Activated T-helper 1 cell treated with Interleukin-2 at 50 U/mL for 16 hours (primary cell): ENCODE measurements at regions not wholly inside any gene's neighbourhood (a gene's known extent, or its start where the extent isn't known, plus 50 kb on each side); places are given as distances from the start of the nearest gene placed in this dataset.

Experiments used
- DNase-seq: peaks from one replicate; pipeline ENCODE4 v3.0.0-alpha.2; 2020; ENCODE audit warnings: low read depth

- no peak for DNase-seq
Observed at GRCh38 chr12:124489915-124490583, 77.4 kb downstream of the NCOR2 start.

- DNase-seq: no peak
Observed at GRCh38 chr12:124489220-124489619, 78.2 kb downstream of the NCOR2 start.

- DNase-seq: no peak
Observed at GRCh38 chr12:124488520-124488919, 78.9 kb downstream of the NCOR2 start.

GRCh38 chr12:124487834-124488165, 79.6 kb downstream of the NCOR2 start:
- DNase-seq: no peak

GRCh38 chr12:124487066-124487833, 80.2 kb downstream of the NCOR2 start:
- no peak for DNase-seq

- DNase-seq: no peak
Observed at GRCh38 chr12:124486346-124486963, 81.0 kb downstream of the NCOR2 start.

GRCh38 chr12:124485371-124485770, 82.0 kb downstream of the NCOR2 start:
- DNase-seq: no peak

GRCh38 chr12:124484526-124484953, 82.9 kb downstream of the NCOR2 start:
- DNase-seq: no peak

- no peak for DNase-seq
Observed at GRCh38 chr12:124484067-124484466, 83.3 kb downstream of the NCOR2 start.

- DNase-seq: no peak
Observed at GRCh38 chr12:124482901-124483799, 84.3 kb downstream of the NCOR2 start.

- no peak for DNase-seq
Observed at GRCh38 chr12:124482567-124482893, 84.9 kb downstream of the NCOR2 start.

- DNase-seq: no peak
Observed at GRCh38 chr12:124481772-124482566, 85.4 kb downstream of the NCOR2 start.

- DNase-seq: no peak
Observed at GRCh38 chr12:124481257-124481750, 86.1 kb downstream of the NCOR2 start.

GRCh38 chr12:124480469-124481256, 86.7 kb downstream of the NCOR2 start:
- DNase-seq: no peak

GRCh38 chr12:124479680-124480468, 87.5 kb downstream of the NCOR2 start:
- no peak for DNase-seq

GRCh38 chr12:124478985-124479645, 88.3 kb downstream of the NCOR2 start:
- DNase-seq: no peak

GRCh38 chr12:124478416-124478815, 89.0 kb downstream of the NCOR2 start:
- no peak for DNase-seq

GRCh38 chr12:124477107-124477915, 90.1 kb downstream of the NCOR2 start:
- no peak for DNase-seq
